ENCODE measurements at regions not wholly inside any gene's neighbourhood (a gene's known extent, or its start where the extent isn't known, plus 50 kb on each side); places are given as distances from the start of the nearest gene placed in this dataset.

GRCh38 chr20:4427940-4428586 is 179.0 kb upstream of the ADRA1D start:
- no peaks in the 10 kb centered on the region for H3K4me1 Mint-ChIP-seq
- no peak overlapping the region for H3K27ac Mint-ChIP-seq
- no peak overlapping the region for H3K4me3 Mint-ChIP-seq
- H3K9me3 Mint-ChIP-seq, result no peaks in the 10 kb centered on the region
- DNase-seq, result no peak
- no peak for ATAC-seq (replicated peaks)
- peaks cover 4 to 10% of the 10 kb centered on the region in 2 donors for H3K27me3 Mint-ChIP-seq
- H3K36me3 Mint-ChIP-seq, result no peaks in the 10 kb centered on the region

GRCh38 chr20:4418141-4418540 is 169.1 kb upstream of the ADRA1D start:
- Mint-ChIP-seq H3K4me3 (no peak overlapping the region), H3K27ac (no peak overlapping the region), H3K36me3 (no peaks in the 10 kb centered on the region), H3K27me3 (peaks cover 0 to 4% of the 10 kb centered on the region in 2 donors), H3K4me1 (peaks cover 3 to 6% of the 10 kb centered on the region in 2 donors), H3K9me3 (peaks cover 10 to 14% of the 10 kb centered on the region in 2 donors)
- DNase-seq, result no peak
- ATAC-seq (replicated peaks), result no peak

GRCh38 chr20:4415281-4415680 is 166.2 kb upstream of the ADRA1D start:
- peaks cover 10 to 12% of the 10 kb centered on the region in 2 donors for H3K9me3 Mint-ChIP-seq
- DNase-seq (no peak), ATAC-seq (replicated peaks) (no peak)
- H3K36me3 Mint-ChIP-seq, result no peaks in the 10 kb centered on the region
- peaks cover 0 to 2% of the 10 kb centered on the region in 2 donors for H3K27me3 Mint-ChIP-seq
- no peak overlapping the region for H3K27ac Mint-ChIP-seq
- H3K4me1 Mint-ChIP-seq, result peaks cover 7 to 11% of the 10 kb centered on the region in 2 donors
- H3K4me3 Mint-ChIP-seq, result no peak overlapping the region

GRCh38 chr20:4413314-4414049 is 164.4 kb upstream of the ADRA1D start:
- Mint-ChIP-seq H3K27me3 (no peaks in the 10 kb centered on the region), H3K9me3 (peaks cover under 1 to 2% of the 10 kb centered on the region in 2 donors), H3K4me3 (no peak overlapping the region), H3K4me1 (peaks cover 7 to 11% of the 10 kb centered on the region in 2 donors), H3K27ac (no peak overlapping the region), H3K36me3 (no peaks in the 10 kb centered on the region)
- ATAC-seq (replicated peaks), result no peak
- DNase-seq, result no peak

GRCh38 chr20:4412216-4412615 is 163.1 kb upstream of the ADRA1D start:
- no peaks in the 10 kb centered on the region for H3K36me3 Mint-ChIP-seq
- DNase-seq, result no peak
- ATAC-seq (replicated peaks), result no peak
- peaks cover 7 to 11% of the 10 kb centered on the region in 2 donors for H3K4me1 Mint-ChIP-seq
- no peak overlapping the region for H3K4me3 Mint-ChIP-seq
- no peaks in the 10 kb centered on the region for H3K27me3 Mint-ChIP-seq
- H3K27ac Mint-ChIP-seq, result no peak overlapping the region
- peaks cover 0 to 1% of the 10 kb centered on the region in 2 donors for H3K9me3 Mint-ChIP-seq

- Mint-ChIP-seq H3K27ac (no peak overlapping the region), H3K4me1 (peaks cover 7 to 11% of the 10 kb centered on the region in 2 donors), H3K9me3 (peaks cover 0 to 1% of the 10 kb centered on the region in 2 donors), H3K4me3 (no peak overlapping the region), H3K27me3 (no peaks in the 10 kb centered on the region), H3K36me3 (no peaks in the 10 kb centered on the region)
- ATAC-seq (replicated peaks), result peak in 1 of 2 donors; percentile 60
- no peak for DNase-seq
Measured at GRCh38 chr20:4411744-4412143, 162.7 kb upstream of the ADRA1D start.

GRCh38 chr20:4406627-4407026 is 157.5 kb upstream of the ADRA1D start:
- Mint-ChIP-seq H3K36me3 (no peaks in the 10 kb centered on the region), H3K27me3 (peaks cover 13 to 17% of the 10 kb centered on the region in 2 donors), H3K4me3 (no peak overlapping the region), H3K27ac (no peak overlapping the region), H3K9me3 (no peaks in the 10 kb centered on the region), H3K4me1 (peaks cover 3 to 4% of the 10 kb centered on the region in 2 donors)
- ATAC-seq (replicated peaks) (no peak), DNase-seq (no peak)

GRCh38 chr20:4401601-4402000 is 152.5 kb upstream of the ADRA1D start:
- H3K27ac Mint-ChIP-seq, result no peak overlapping the region
- ATAC-seq (replicated peaks) (no peak), DNase-seq (no peak)
- H3K4me1 Mint-ChIP-seq, result no peaks in the 10 kb centered on the region
- peaks cover 21 to 27% of the 10 kb centered on the region in 2 donors for H3K27me3 Mint-ChIP-seq
- H3K9me3 Mint-ChIP-seq, result peaks cover 10 to 12% of the 10 kb centered on the region in 2 donors
- H3K4me3 Mint-ChIP-seq, result no peak overlapping the region
- no peaks in the 10 kb centered on the region for H3K36me3 Mint-ChIP-seq

- H3K27me3 Mint-ChIP-seq, result peaks cover 12 to 22% of the 10 kb centered on the region in 2 donors
- no peaks in the 10 kb centered on the region for H3K4me1 Mint-ChIP-seq
- H3K36me3 Mint-ChIP-seq, result no peaks in the 10 kb centered on the region
- DNase-seq, result no peak
- no peak overlapping the region for H3K27ac Mint-ChIP-seq
- H3K4me3 Mint-ChIP-seq, result no peak overlapping the region
- peaks cover 0 to 6% of the 10 kb centered on the region in 2 donors for H3K9me3 Mint-ChIP-seq
- ATAC-seq (replicated peaks), result no peak
Measured at GRCh38 chr20:4384961-4385360, 135.9 kb upstream of the ADRA1D start.

- H3K9me3 Mint-ChIP-seq, result peaks cover 0 to 6% of the 10 kb centered on the region in 2 donors
- H3K4me3 Mint-ChIP-seq, result no peak overlapping the region
- H3K4me1 Mint-ChIP-seq, result no peaks in the 10 kb centered on the region
- no peak overlapping the region for H3K27ac Mint-ChIP-seq
- DNase-seq (no peak), ATAC-seq (replicated peaks) (no peak)
- peaks cover 12 to 22% of the 10 kb centered on the region in 2 donors for H3K27me3 Mint-ChIP-seq
- no peaks in the 10 kb centered on the region for H3K36me3 Mint-ChIP-seq
Measured at GRCh38 chr20:4383961-4384360, 134.9 kb upstream of the ADRA1D start.

- Mint-ChIP-seq H3K36me3 (no peaks in the 10 kb centered on the region), H3K9me3 (no peaks in the 10 kb centered on the region), H3K4me1 (peaks cover 2 to 20% of the 10 kb centered on the region in 2 donors), H3K27ac (no peak overlapping the region), H3K27me3 (peaks cover 7 to 11% of the 10 kb centered on the region in 2 donors), H3K4me3 (no peak overlapping the region)
- ATAC-seq (replicated peaks), result no peak
- DNase-seq, result no peak
Measured at GRCh38 chr20:4375881-4376280, 126.8 kb upstream of the ADRA1D start.

- peaks cover 11 to 34% of the 10 kb centered on the region in 2 donors for H3K4me1 Mint-ChIP-seq
- peak; percentile 38 to 44 for ATAC-seq (replicated peaks)
- DNase-seq, result no peak
- no peaks in the 10 kb centered on the region for H3K36me3 Mint-ChIP-seq
- peaks cover 5 to 7% of the 10 kb centered on the region in 2 donors for H3K27me3 Mint-ChIP-seq
- no peak overlapping the region for H3K27ac Mint-ChIP-seq
- H3K9me3 Mint-ChIP-seq, result no peaks in the 10 kb centered on the region
- no peak overlapping the region for H3K4me3 Mint-ChIP-seq
Measured at GRCh38 chr20:4373454-4373853, 124.4 kb upstream of the ADRA1D start.

GRCh38 chr20:4371623-4372251 is 122.7 kb upstream of the ADRA1D start:
- Mint-ChIP-seq H3K36me3 (no peaks in the 10 kb centered on the region), H3K27me3 (peaks cover 5 to 7% of the 10 kb centered on the region in 2 donors), H3K4me1 (peaks cover 11 to 34% of the 10 kb centered on the region in 2 donors), H3K4me3 (no peak overlapping the region), H3K27ac (peak overlapping the region; percentile 44), H3K9me3 (no peaks in the 10 kb centered on the region)
- no peak for DNase-seq
- peak; percentile 49 to 66 for ATAC-seq (replicated peaks)

GRCh38 chr20:4370851-4371250 is 121.8 kb upstream of the ADRA1D start:
- Mint-ChIP-seq H3K36me3 (no peaks in the 10 kb centered on the region), H3K4me3 (no peak overlapping the region), H3K27me3 (peaks cover 1 to 7% of the 10 kb centered on the region in 2 donors), H3K4me1 (peaks cover 11 to 34% of the 10 kb centered on the region in 2 donors), H3K9me3 (no peaks in the 10 kb centered on the region), H3K27ac (no peak overlapping the region)
- no peak for ATAC-seq (replicated peaks)
- DNase-seq, result no peak
